Neuronal stem cell (in vitro differentiated cells): ENCODE measurements at regions not wholly inside any gene's neighbourhood (a gene's known extent, or its start where the extent isn't known, plus 50 kb on each side); places are given as distances from the start of the nearest gene placed in this dataset.
"Not testable (repeated sequence)": the region's sequence is repeated elsewhere in the genome, so short reads cannot be mapped to it uniquely, and the experiment has no call there.

Experiments used
- DNase-seq: peaks from one replicate; pipeline ENCODE4 v3.0.0-alpha.2; 2013; ENCODE audit warnings: low spot score
- H2AFZ ChIP-seq: one replicate; pipeline ENCODE4 v1.6.1; 2013; ENCODE audit warnings: mild to moderate bottlenecking, low read length, inconsistent platforms
- H2AK5ac ChIP-seq: 2 replicates; pipeline ENCODE4 v1.6.1; 2013; ENCODE audit warnings: low read depth, mild to moderate bottlenecking, inconsistent platforms, low read length, moderate library complexity, mixed read lengths
- H2BK120ac ChIP-seq: 2 replicates; pipeline ENCODE4 v1.6.1; 2013; ENCODE audit warnings: low read depth, mild to moderate bottlenecking, inconsistent platforms, low read length, moderate library complexity, mixed read lengths
- H2BK12ac ChIP-seq: one replicate; pipeline ENCODE4 v1.6.1; 2013; ENCODE audit warnings: low read length, inconsistent platforms
- H2BK15ac ChIP-seq: 2 replicates; pipeline ENCODE4 v1.6.1; 2013; ENCODE audit warnings: mild to moderate bottlenecking, low read length, inconsistent platforms, mixed read lengths
- H2BK5ac ChIP-seq: one replicate; pipeline ENCODE4 v1.6.1; 2013; ENCODE audit warnings: inconsistent platforms, mild to moderate bottlenecking, low read length, moderate library complexity
- H3K14ac ChIP-seq: one replicate; pipeline ENCODE4 v1.6.1; 2013; ENCODE audit warnings: low read length, inconsistent platforms
- H3K18ac ChIP-seq: 2 replicates; pipeline ENCODE4 v1.6.1; 2013; ENCODE audit warnings: low read length, inconsistent platforms
- H3K23ac ChIP-seq: 2 replicates; pipeline ENCODE4 v1.6.1; 2013; ENCODE audit warnings: low read depth, mild to moderate bottlenecking, mixed read lengths, low read length, inconsistent platforms; ENCODE audit not compliant: poor library complexity
- H3K27ac ChIP-seq: replicated peaks from 3 replicates; pipeline ENCODE4 v1.5.1; 2013; ENCODE audit warnings: low read length, inconsistent platforms
- H3K27me3 ChIP-seq, 3 experiments: 2 replicates each; pipeline ENCODE4 v1.6.1; 2013; ENCODE audit warnings: low read length in 3 of 3, mild to moderate bottlenecking in 2 of 3, inconsistent platforms in 1 of 3, low read depth in 1 of 3, mixed read lengths in 1 of 3, moderate library complexity in 1 of 3; ENCODE audit not compliant: control insufficient read depth in 3 of 3, insufficient read depth in 3 of 3
- H3K36me3 ChIP-seq, 2 donors: replicated peaks in 1 of 2; 2 replicates each; pipeline ENCODE4 v1.6.1; 2013; ENCODE audit warnings: low read length in 2 of 2; ENCODE audit not compliant: control insufficient read depth in 2 of 2, insufficient read depth in 2 of 2
- H3K4ac ChIP-seq: 2 replicates; pipeline ENCODE4 v1.6.1; 2013; ENCODE audit warnings: inconsistent platforms, mild to moderate bottlenecking, low read length, moderate library complexity
- H3K4me1 ChIP-seq, 2 donors: 1 replicate in 1 of 2; 2 replicates in 1 of 2; pipeline ENCODE4 v1.6.1; 2013; ENCODE audit warnings: low read length in 2 of 2, low read depth in 1 of 2; ENCODE audit not compliant: control insufficient read depth in 2 of 2, insufficient read depth in 1 of 2
- H3K4me2 ChIP-seq: one replicate; pipeline ENCODE4 v1.6.1; 2013; ENCODE audit warnings: mild to moderate bottlenecking, low read length, inconsistent platforms; ENCODE audit not compliant: insufficient read depth, poor library complexity, severe bottlenecking
- H3K4me3 ChIP-seq, 2 donors: 2 replicates each; pipeline ENCODE4 v1.5.1; 2013; ENCODE audit warnings: low read length in 2 of 2, mild to moderate bottlenecking in 2 of 2, inconsistent platforms in 1 of 2, moderate library complexity in 1 of 2
- H3K79me1 ChIP-seq: one replicate; pipeline ENCODE4 v1.6.1; 2013; ENCODE audit warnings: low read depth, mild to moderate bottlenecking, inconsistent platforms, low read length, moderate library complexity
- H3K9ac ChIP-seq: one replicate; pipeline ENCODE4 v1.6.1; 2013; ENCODE audit warnings: mild to moderate bottlenecking, low read depth, low read length, inconsistent platforms; ENCODE audit not compliant: poor library complexity
- H3K9me3 ChIP-seq, 2 donors: replicated peaks in 1 of 2; 2 replicates each; pipeline versions ENCODE3 to v1.6.1; 2013; ENCODE audit warnings: low read length in 2 of 2, mild to moderate bottlenecking in 2 of 2, inconsistent platforms in 1 of 2, low read depth in 1 of 2, mixed read lengths in 1 of 2, moderate library complexity in 1 of 2; ENCODE audit not compliant: control insufficient read depth in 2 of 2, insufficient read depth in 1 of 2
- H4K8ac ChIP-seq: one replicate; pipeline ENCODE4 v1.6.1; 2013; ENCODE audit warnings: low read depth, mild to moderate bottlenecking, inconsistent platforms, low read length, moderate library complexity
- H4K91ac ChIP-seq: one replicate; pipeline ENCODE4 v1.6.1; 2013; ENCODE audit warnings: low read length, low read depth, mild to moderate bottlenecking, inconsistent platforms; ENCODE audit not compliant: poor library complexity
- WGBS, 2 donors: extraction: QIAGEN DNeasy Blood & Tissue Kit; methylation state at CpG; one replicate each; pipeline ENCODE4 v1.1.7; 2013; ENCODE audit warnings: missing lambda C conversion rate in 2 of 2, mixed read lengths in 1 of 2; ENCODE audit not compliant: insufficient read length in 2 of 2, insufficient replicate concordance in 1 of 2; ENCODE audit errors: extremely low coverage in 2 of 2; 5-methylcytosine and 5-hydroxymethylcytosine counted together

DNA sequence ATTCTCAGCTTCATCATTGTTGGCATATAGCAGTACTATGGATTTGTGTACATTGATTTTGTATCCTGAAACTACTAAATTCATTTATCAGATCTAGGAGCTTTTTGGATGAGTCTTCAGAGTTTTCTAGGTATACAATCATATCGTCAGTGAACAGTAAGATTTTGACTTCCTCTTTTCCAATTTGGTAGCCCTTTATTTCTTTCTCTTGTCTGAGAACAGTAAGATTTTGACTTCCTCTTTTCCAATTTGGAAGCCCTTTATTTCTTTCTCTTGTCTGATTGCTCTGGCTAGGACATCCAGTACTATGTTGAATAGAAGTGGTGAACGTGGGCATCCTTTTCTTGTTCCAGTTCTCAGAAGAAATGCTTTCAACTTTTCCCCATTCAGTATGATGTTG lies 140.4 kb upstream of the B3GAT2 start:
- not testable (repeated sequence) for H3K14ac ChIP-seq, H3K4me1 ChIP-seq, H3K36me3 ChIP-seq, H3K4ac ChIP-seq, H3K4me2 ChIP-seq, H3K27me3 ChIP-seq, H3K79me1 ChIP-seq, H3K27ac ChIP-seq, H2AK5ac ChIP-seq, H3K18ac ChIP-seq, H3K23ac ChIP-seq, H3K4me3 ChIP-seq, H4K91ac ChIP-seq, H2BK12ac ChIP-seq, H3K9me3 ChIP-seq, H2BK5ac ChIP-seq, H2BK15ac ChIP-seq, H3K9ac ChIP-seq, DNase-seq, H2AFZ ChIP-seq, H4K8ac ChIP-seq, H2BK120ac ChIP-seq
- no CpG with 5 or more reads among the region's 2 CpGs for WGBS, 2 donors

DNA sequence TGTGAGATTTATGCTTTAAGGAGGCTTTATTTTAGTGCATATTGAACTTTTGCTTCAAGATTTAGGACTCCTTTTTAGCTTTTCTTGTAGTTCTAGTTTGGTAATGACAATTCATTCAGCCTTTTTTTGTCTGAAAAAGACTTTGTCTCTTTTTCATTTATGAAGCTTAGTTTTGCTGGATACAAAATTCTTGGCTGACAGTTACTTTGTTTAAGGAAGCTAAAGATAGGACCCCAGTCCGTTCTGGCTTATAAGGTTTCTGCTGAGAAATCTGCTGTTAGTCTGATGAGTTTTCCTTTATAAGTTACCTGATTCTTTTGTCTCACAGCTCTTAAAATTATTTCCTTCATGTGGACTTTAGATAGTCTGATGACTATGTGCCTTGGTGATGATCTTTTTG lies 142.8 kb upstream of the B3GAT2 start:
- no peaks in the 10 kb centered on the region for H3K4me1 ChIP-seq
- no peak for DNase-seq
- no peak overlapping the region for H2BK120ac ChIP-seq
- H3K9me3 ChIP-seq: peaks cover 0 to 10% of the 10 kb centered on the region in 2 donors
- H3K9ac ChIP-seq: no peak overlapping the region
- WGBS, 2 donors: no CpG with 5 or more reads among the region's 1 CpG
- no peak overlapping the region for H2BK5ac ChIP-seq
- no peaks in the 10 kb centered on the region for H3K27me3 ChIP-seq
- no peak overlapping the region for H2BK12ac ChIP-seq
- no peak overlapping the region for H3K27ac ChIP-seq
- H3K23ac ChIP-seq: no peak overlapping the region
- no peak overlapping the region for H3K4me3 ChIP-seq
- no peaks in the 10 kb centered on the region for H3K36me3 ChIP-seq
- no peaks in the 10 kb centered on the region for H3K79me1 ChIP-seq
- H3K14ac ChIP-seq: no peak overlapping the region
- no peak overlapping the region for H3K4ac ChIP-seq
- no peak overlapping the region for H2AK5ac ChIP-seq
- H4K91ac ChIP-seq: no peak overlapping the region
- H4K8ac ChIP-seq: no peak overlapping the region
- H3K4me2 ChIP-seq: no peak overlapping the region
- no peak overlapping the region for H3K18ac ChIP-seq
- H2AFZ ChIP-seq: no peak overlapping the region
- H2BK15ac ChIP-seq: no peak overlapping the region

DNA sequence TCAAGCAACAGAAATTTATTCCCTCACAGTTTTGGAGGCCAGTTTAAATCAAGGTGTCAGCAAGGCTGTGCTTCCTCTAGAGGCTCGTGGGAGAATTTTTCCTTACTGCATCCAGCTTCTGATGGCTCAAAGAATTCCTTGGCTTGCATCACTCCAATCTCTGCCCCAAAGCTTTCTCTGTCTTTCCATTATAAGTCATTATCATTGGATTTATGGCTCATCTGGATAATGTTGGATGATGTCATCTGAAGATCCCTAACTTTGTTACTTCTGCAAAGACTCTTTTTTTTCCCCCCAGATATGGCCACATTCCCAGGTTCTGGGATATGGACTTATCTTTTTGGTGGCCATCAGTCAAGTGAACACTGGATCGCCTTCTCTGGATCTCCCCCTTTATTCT lies 146.3 kb upstream of the B3GAT2 start:
- H2BK120ac ChIP-seq: no peak overlapping the region
- H3K36me3 ChIP-seq: no peaks in the 10 kb centered on the region
- no peak overlapping the region for H3K23ac ChIP-seq
- H3K9me3 ChIP-seq: peaks cover 0 to 10% of the 10 kb centered on the region in 2 donors
- no peak overlapping the region for H3K4ac ChIP-seq
- H2BK15ac ChIP-seq: no peak overlapping the region
- no peak overlapping the region for H2AFZ ChIP-seq
- no CpG with 5 or more reads among the region's 2 CpGs for WGBS, 2 donors
- H3K27ac ChIP-seq: no peak overlapping the region
- H3K4me2 ChIP-seq: no peak overlapping the region
- H2AK5ac ChIP-seq: no peak overlapping the region
- no peak overlapping the region for H3K4me3 ChIP-seq
- no peaks in the 10 kb centered on the region for H3K27me3 ChIP-seq
- H3K18ac ChIP-seq: no peak overlapping the region
- DNase-seq: no peak
- H2BK12ac ChIP-seq: no peak overlapping the region
- no peak overlapping the region for H2BK5ac ChIP-seq
- no peak overlapping the region for H3K14ac ChIP-seq
- H3K4me1 ChIP-seq: peaks cover 3 to 18% of the 10 kb centered on the region in 2 donors
- no peaks in the 10 kb centered on the region for H3K79me1 ChIP-seq
- no peak overlapping the region for H4K91ac ChIP-seq
- H3K9ac ChIP-seq: no peak overlapping the region
- H4K8ac ChIP-seq: no peak overlapping the region

DNA sequence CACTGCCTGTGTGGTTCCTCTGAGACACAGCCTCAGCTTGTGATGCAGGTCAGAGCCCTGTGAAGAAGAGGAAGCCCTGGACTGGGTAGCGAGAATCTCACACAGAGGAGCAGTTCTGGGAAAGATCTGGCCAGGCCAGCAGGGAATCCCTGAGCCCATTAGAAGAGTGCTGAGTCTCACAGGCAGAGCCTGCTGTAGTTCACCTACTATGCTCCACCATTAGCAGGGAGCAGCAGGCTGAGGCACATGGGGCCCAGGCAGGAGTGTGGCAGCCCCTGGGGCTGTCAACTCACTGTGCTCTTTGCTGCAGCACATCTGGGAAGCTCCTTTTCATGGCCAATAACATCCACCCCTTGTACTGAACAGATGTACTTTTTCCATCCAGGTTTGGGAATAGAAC lies 146.8 kb upstream of the B3GAT2 start:
- Histone ChIP-seq H3K36me3 (no peaks in the 10 kb centered on the region), H2BK15ac (no peak overlapping the region), H3K23ac (no peak overlapping the region), H2BK5ac (no peak overlapping the region), H2AFZ (no peak overlapping the region), H4K8ac (no peak overlapping the region), H3K4me2 (no peak overlapping the region), H3K27ac (no peak overlapping the region), H2BK120ac (no peak overlapping the region), H3K4me1 (peaks cover 3 to 18% of the 10 kb centered on the region in 2 donors), H3K4ac (no peak overlapping the region), H2BK12ac (no peak overlapping the region), H2AK5ac (no peak overlapping the region), H3K9me3 (peaks cover 0 to 10% of the 10 kb centered on the region in 2 donors), H3K14ac (no peak overlapping the region), H4K91ac (no peak overlapping the region), H3K27me3 (no peaks in the 10 kb centered on the region), H3K18ac (no peak overlapping the region), H3K79me1 (no peaks in the 10 kb centered on the region), H3K9ac (no peak overlapping the region), H3K4me3 (no peak overlapping the region)
- DNase-seq: no peak
- WGBS, 2 donors: no CpG with 5 or more reads among the region's 1 CpG
